Endodermal cell (in vitro differentiated cells): ENCODE measurements at regions not wholly inside any gene's neighbourhood (a gene's known extent, or its start where the extent isn't known, plus 50 kb on each side); places are given as distances from the start of the nearest gene placed in this dataset.

Source experiments
- DNase-seq: peaks from one replicate; pipeline ENCODE4 v3.0.0-alpha.2; 2017
- H3K27ac ChIP-seq: 2 replicates; pipeline ENCODE4 v1.5.1; 2013; ENCODE audit warnings: mild to moderate bottlenecking, low read depth, low read length, moderate library complexity
- H3K27me3 ChIP-seq: 2 replicates; pipeline ENCODE4 v1.6.1; 2013; ENCODE audit warnings: mild to moderate bottlenecking, low read length, moderate library complexity; ENCODE audit not compliant: insufficient read depth, control insufficient read depth, poor library complexity, severe bottlenecking
- H3K36me3 ChIP-seq: 2 replicates; pipeline ENCODE4 v1.7.0; 2013; ENCODE audit warnings: mild to moderate bottlenecking, low read length, moderate library complexity; ENCODE audit not compliant: control insufficient read depth, insufficient read depth
- H3K4me1 ChIP-seq: one replicate; pipeline ENCODE4 v1.7.0; 2013; ENCODE audit warnings: low read length; ENCODE audit not compliant: control insufficient read depth, insufficient read depth
- H3K4me3 ChIP-seq: 2 replicates; pipeline ENCODE4 v1.5.1; 2013; ENCODE audit warnings: mild to moderate bottlenecking, low read length, moderate library complexity
- H3K9ac ChIP-seq: 2 replicates; pipeline ENCODE4 v1.6.1; 2013; ENCODE audit warnings: mild to moderate bottlenecking, low read length, moderate library complexity; ENCODE audit not compliant: poor library complexity, severe bottlenecking; ENCODE audit errors: extremely low read depth
- H3K9me3 ChIP-seq: 2 replicates; pipeline ENCODE4 v1.6.1; 2013; ENCODE audit warnings: mild to moderate bottlenecking, low read length, moderate library complexity; ENCODE audit not compliant: control insufficient read depth
- H3K27ac Mint-ChIP-seq: 2 replicates; pipeline ENCODE4 v1.8.0; 2020; ENCODE audit warnings: mixed read lengths
- H3K27me3 Mint-ChIP-seq: 2 replicates; pipeline ENCODE4 v1.8.0; 2021; ENCODE audit warnings: mild to moderate bottlenecking, mixed read lengths; ENCODE audit not compliant: insufficient read depth
- H3K36me3 Mint-ChIP-seq: 2 replicates; pipeline ENCODE4 v1.8.0; 2020; ENCODE audit warnings: low read depth, mixed read lengths
- H3K4me1 Mint-ChIP-seq: 2 replicates; pipeline ENCODE4 v1.8.0; 2020; ENCODE audit warnings: mixed read lengths
- H3K4me3 Mint-ChIP-seq: 2 replicates; pipeline ENCODE4 v1.8.0; 2020; ENCODE audit warnings: mild to moderate bottlenecking, moderate library complexity, mixed read lengths
- H3K9me3 Mint-ChIP-seq: 2 replicates; pipeline ENCODE4 v1.8.0; 2020; ENCODE audit warnings: mild to moderate bottlenecking, mixed read lengths
- CTCF ChIP-seq: fragments of 200-600 bp; sonication (generic); conservative IDR thresholded peaks from 2 replicates; pipeline ENCODE4 v1.5.0; 2021; ENCODE audit warnings: antibody characterized with exemption, mild to moderate bottlenecking
- WGBS, 2 experiments: methylation state at CpG; one replicate each; pipeline versions ENCODE4 v1.1.5 to v1.1.7; 2013; ENCODE audit warnings: missing lambda C conversion rate in 2 of 2, mixed read lengths in 1 of 2; ENCODE audit not compliant: insufficient coverage in 1 of 2, insufficient read length in 1 of 2; 5-methylcytosine and 5-hydroxymethylcytosine counted together

- H3K9me3 Mint-ChIP-seq, result peaks cover 9% of the 10 kb centered on the region
- no peak overlapping the region for H3K27ac ChIP-seq
- no peaks in the 10 kb centered on the region for H3K27me3 Mint-ChIP-seq
- no peak overlapping the region for H3K27ac Mint-ChIP-seq
- no peak overlapping the region for H3K4me3 Mint-ChIP-seq
- H3K36me3 Mint-ChIP-seq, result no peaks in the 10 kb centered on the region
- H3K9me3 ChIP-seq, result no peaks in the 10 kb centered on the region
- WGBS, 2 experiments, result 94 to 95% methylated on average over 19 of the region's 19 CpGs
- H3K27me3 ChIP-seq, result no peaks in the 10 kb centered on the region
- H3K4me1 ChIP-seq, result no peaks in the 10 kb centered on the region
- H3K4me1 Mint-ChIP-seq, result no peaks in the 10 kb centered on the region
- no peaks in the 10 kb centered on the region for H3K36me3 ChIP-seq
- H3K9ac ChIP-seq, result no peak overlapping the region
- DNase-seq, result no peak
- H3K4me3 ChIP-seq, result no peak overlapping the region
- no peak for TF ChIP-seq CTCF
These were observed 736.2 kb downstream of the BRD1 start for GRCh38 chr22:49091451-49091850.

GRCh38 chr22:49090853-49091135, 736.9 kb downstream of the BRD1 start:
- no peak overlapping the region for H3K27ac Mint-ChIP-seq
- H3K27me3 ChIP-seq, result no peaks in the 10 kb centered on the region
- no peaks in the 10 kb centered on the region for H3K36me3 ChIP-seq
- no peak overlapping the region for H3K4me3 Mint-ChIP-seq
- no peak for TF ChIP-seq CTCF
- no peaks in the 10 kb centered on the region for H3K9me3 ChIP-seq
- no peak overlapping the region for H3K9ac ChIP-seq
- H3K4me1 Mint-ChIP-seq, result no peaks in the 10 kb centered on the region
- H3K36me3 Mint-ChIP-seq, result no peaks in the 10 kb centered on the region
- H3K9me3 Mint-ChIP-seq, result peaks cover 9% of the 10 kb centered on the region
- no peak for DNase-seq
- 79 to 96% methylated on average over 7 to 10 of the region's 10 CpGs for WGBS, 2 experiments
- H3K27me3 Mint-ChIP-seq, result no peaks in the 10 kb centered on the region
- no peak overlapping the region for H3K27ac ChIP-seq
- no peaks in the 10 kb centered on the region for H3K4me1 ChIP-seq
- H3K4me3 ChIP-seq, result no peak overlapping the region

- no peaks in the 10 kb centered on the region for H3K27me3 Mint-ChIP-seq
These were observed 737.4 kb downstream of the BRD1 start for GRCh38 chr22:49090061-49090852.

More at GRCh38 chr22:49090061-49090852, 737.4 kb downstream of the BRD1 start:
- Mint-ChIP-seq H3K4me1 (no peaks in the 10 kb centered on the region), H3K9me3 (peaks cover 9% of the 10 kb centered on the region), H3K27ac (no peak overlapping the region), H3K36me3 (no peaks in the 10 kb centered on the region), H3K4me3 (no peak overlapping the region)
- Histone ChIP-seq H3K9ac (no peak overlapping the region), H3K27me3 (no peaks in the 10 kb centered on the region), H3K9me3 (no peaks in the 10 kb centered on the region), H3K36me3 (no peaks in the 10 kb centered on the region), H3K27ac (no peak overlapping the region), H3K4me1 (no peaks in the 10 kb centered on the region), H3K4me3 (no peak overlapping the region)
- 88 to 89% methylated on average over 17 to 20 of the region's 20 CpGs for WGBS, 2 experiments
- TF ChIP-seq CTCF, result no peak
- no peak for DNase-seq
